Cardiac septum (tissue), 1 donor: ENCODE measurements at regions not wholly inside any gene's neighbourhood (a gene's known extent, or its start where the extent isn't known, plus 50 kb on each side); places are given as distances from the start of the nearest gene placed in this dataset.

ENCODE experiments used
- DNase-seq: peaks from one replicate; pipeline ENCODE4 v3.0.0-alpha.2; 2020; ENCODE audit warnings: low spot score
- intact Hi-C: fragments of 100-400 bp; cut with DNase I; formaldehyde crosslinking; loops from one replicate; pipeline ENCODE4 v1.14.0; 2022
- donor health status: DM: no; HTN: no; CAD: no.

DNA sequence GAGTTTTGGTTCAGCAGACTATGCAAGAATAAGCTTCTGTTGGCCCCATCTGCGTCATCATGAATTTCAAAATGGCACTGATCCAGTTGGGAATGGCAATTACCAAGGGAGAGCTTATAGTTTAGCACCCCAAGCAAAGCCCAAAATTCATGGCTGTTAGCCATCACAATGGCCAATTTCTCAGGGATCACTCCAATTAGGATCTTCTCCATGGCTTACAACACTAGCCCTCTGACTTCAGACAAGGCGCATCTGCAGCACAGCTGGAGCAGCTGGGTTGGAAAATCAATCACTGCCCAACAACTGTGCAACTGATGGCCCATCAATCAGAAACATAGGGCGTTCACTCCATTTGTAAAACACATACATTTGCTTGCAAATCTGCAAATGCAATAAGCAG, 273.6 kb downstream of the SRBD1 start:
- intact Hi-C loops, result no loop called here
- peak; percentile 47 for DNase-seq

DNA sequence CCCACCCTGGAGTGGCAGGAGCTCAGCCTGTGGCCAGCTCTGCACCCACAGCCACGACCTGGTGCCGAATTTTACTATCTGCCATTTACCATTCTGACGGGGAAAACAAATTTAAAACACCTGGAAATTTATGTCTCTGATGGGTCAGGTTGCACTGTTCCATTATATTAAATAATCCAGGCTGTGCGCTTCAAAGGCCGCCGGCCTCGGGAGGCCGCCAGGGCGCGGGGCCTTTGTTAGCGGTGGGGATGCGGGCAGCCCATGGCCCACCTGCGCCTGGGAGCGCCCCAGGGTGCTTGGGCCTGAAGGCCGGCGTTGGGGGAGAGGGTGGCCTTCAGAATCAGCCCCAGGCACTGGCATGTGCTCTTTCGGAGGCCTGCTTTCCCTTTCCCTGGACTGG, 276.9 kb downstream of the SRBD1 start:
- intact Hi-C loops, result no loop called here
- peak; percentile 35 for DNase-seq

DNA sequence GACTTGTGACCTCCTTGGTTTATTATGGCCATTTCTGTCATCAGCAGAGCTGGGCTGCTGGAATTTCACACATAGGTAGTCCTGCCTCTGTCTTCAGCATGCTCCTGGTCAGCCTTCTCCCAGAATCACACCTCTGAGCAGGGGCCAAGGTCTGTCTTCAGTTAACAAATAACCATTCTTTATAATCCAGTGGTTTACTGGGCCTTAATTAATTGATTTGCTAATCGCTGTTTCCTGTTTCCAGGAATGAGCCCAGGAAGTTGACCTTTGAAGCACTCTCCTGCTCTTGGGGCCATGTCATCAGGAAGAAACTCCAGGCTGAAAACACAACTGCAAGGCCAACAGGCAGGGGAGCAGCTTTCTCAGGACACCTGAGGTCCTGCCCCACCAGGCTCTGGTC, 278.5 kb downstream of the SRBD1 start:
- no peak for DNase-seq
- intact Hi-C loops, result no loop called here

DNA sequence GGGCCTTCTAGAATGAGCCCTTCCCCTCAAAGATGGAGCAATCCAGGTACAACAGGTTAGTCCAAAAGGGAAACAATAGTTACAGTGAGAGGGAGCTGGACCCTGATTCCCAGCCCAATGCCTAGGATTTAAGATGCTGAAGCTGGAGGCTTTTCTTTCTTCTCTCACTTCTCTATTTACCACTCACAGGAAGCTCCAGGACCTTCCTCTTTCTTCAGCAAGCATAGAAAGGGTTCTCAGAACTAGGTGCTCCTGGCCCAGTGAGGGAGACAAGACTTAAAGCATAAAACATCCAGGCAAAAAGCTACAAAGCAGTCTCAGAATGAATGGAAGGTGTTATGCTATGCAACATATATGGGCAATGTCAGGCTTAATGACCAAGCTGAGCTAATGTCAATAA, 279.0 kb downstream of the SRBD1 start:
- intact Hi-C loops, result no loop called here
- no peak for DNase-seq

DNA sequence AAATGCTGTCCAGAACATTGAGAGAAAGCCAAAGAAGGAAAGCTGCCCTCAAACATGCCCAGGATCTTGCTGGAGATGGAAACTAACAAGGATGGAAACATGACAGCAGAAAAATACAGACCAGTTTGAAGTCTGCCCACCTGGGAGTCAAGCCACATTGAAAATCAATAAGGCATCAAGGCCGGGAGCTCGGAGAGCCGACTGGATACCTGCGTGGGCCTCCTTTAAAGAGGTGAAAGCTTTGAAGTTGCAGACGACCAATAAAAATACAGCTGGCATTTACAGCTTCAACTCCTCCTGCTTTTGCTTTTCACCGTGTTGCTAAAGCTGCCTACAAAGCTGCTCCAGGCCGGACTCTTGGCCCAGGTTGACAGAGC, 279.7 kb downstream of the SRBD1 start:
- intact Hi-C loops, result no loop called here
- DNase-seq, result peak; percentile 62

DNA sequence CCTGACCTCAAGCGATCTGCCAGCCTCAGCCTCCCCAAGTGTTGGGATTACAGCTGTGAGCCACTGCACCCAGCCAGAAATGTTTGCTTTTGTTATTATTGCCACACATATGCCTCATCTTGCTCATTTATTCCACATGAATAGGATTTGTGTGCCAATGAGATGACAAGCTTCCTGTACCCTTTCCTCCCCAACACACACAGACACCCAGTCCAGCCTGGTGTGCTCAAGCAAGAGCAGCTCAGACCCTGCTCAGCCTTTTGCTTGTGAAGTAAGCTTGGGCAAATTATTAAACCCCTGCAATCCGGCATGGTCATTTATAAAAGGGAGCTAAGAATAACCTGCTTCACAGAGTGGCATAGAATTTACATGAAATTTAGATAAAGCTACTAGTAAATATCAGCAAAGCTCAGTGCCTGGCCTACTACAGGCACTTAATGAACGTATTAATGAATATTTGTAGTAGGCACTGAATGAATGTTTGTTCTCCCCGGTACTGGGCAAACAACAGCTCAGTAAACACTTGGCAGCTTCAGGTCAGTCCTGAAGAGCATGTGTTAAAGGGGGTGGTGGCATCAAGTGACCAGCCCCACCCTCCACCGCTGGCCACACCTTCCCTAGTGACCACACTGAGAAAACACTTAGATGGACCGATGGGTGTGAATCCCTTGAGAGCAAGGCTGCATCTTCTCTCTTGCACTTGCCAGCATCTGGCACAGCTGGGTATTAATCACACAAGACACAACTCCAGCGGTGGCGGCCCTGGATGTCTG, 280.2 kb downstream of the SRBD1 start:
- intact Hi-C loops, result no loop called here
- peak; percentile 63 for DNase-seq

DNA sequence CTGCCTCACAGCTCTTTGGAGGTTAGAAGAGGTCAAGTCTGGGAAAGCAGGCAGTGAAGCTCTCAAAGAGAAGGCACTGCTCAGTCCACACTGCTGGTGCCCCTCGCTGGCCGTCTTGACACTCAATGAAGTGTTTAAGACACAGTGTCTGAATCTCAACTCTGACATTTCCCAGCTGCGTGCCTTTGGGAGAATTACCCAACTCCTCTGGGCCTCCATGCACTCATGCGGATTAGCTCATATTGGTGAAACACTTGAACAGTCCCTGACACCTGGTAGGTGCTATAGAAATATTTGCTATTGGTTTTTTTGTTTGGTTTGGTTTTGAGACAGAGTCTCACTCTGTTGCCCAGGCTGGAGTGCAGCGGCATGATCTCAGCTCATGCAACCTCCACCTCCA, 281.0 kb downstream of the SRBD1 start:
- intact Hi-C loops, result no loop called here
- DNase-seq, result no peak

DNA sequence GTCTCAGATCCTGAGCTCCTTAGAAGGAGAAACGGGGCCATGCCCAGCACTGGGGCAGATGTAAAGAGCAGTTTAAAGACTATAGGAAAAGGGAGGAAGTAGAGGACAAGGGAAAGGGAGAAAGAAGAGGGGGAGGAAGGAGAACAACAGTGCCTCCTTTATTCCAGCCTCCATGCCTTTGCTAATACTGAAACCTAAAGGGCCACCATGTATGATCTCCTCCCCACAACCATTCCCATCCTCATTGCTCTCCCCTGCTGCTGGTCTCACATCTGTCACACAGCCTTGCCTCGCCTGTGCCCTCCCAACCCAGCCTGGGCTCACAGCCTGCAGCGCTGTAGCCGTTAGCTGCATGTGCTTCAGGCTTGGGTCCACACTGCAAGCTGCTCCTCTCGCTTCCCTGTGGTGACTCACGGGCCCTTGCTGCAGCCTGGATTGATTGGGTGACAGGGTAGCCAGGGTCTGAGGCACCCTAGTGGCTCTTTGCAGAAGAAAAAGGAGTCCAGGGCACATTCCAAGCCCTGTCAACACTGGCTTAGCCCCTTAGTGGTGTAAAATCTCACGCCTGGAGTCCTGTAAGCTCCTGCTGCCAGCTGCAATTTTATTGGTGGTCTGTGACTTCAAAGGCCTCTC, 281.9 kb downstream of the SRBD1 start:
- intact Hi-C loops, result no loop called here

DNA sequence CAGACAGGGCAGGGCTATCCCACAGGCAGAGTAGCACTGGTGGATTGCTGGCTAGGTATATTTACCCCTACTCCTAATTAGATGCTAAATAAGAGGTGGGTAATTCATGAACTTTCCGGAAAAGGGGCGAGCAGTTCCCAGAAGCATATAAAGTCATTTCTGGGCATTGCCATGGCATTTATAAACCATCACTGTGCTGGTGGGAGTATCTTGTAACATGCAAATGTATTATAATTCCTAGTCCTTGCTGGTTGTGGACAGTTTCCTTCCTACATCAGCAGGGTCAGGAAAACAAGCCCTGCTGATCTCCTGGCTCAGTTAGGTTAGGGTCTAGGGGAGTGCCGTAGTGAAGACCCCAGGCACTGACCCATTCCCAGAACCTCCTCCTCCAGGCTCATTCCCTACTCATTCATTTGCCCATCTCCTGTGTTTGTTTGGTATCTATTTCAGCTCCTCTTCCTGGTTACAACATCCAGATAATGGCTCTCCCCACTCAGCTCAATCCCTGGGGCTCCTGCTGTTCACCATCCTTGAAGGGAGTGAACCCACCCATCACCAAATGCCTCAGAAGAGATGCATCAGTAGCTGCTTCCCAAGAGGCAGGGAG, 282.7 kb downstream of the SRBD1 start:
- peak; percentile 20 for DNase-seq
- intact Hi-C loops, result no loop called here

More for the DNA sequence above, 281.9 kb downstream of the SRBD1 start:
- no peak for DNase-seq

DNA sequence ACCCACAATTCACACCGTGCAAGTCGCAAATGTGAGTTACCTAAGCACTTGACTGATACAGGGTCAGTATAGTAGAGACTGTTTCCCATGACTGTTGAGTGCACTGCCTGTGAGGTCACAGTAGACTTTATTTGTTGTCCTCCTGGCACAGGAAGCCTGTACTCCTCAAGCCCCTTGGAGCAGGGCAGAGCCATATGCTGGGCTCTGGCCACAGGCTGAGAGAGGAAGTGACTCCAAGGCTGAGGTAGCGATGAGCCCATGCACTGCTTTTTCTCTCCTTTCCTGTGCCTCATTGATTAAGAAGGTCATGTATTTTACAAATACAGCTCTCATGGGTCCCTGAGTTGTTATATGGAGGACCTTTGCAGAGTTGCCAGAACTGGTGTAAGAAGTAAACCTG, 287.7 kb downstream of the SRBD1 start:
- no peak for DNase-seq
- intact Hi-C loops, result no loop called here

DNA sequence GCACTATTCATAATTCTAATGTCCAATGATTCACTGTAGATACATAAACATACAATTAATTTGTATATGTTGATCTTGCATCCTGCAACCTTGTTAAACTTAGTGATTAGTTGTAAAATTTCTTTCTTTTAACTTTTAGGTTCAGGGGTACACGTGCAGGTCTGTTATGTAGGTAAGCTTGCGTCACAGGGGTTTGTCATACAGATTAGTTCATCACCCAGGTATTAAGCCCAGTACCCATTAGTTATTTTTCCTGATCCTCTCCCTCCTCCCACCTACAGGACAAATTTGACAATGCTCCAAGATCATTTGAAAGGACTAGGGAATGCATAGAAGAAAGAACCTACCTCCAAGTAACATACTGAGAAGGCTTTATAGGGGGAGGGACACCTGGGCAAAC, 290.1 kb downstream of the SRBD1 start:
- intact Hi-C loops, result no loop called here
- no peak for DNase-seq

DNA sequence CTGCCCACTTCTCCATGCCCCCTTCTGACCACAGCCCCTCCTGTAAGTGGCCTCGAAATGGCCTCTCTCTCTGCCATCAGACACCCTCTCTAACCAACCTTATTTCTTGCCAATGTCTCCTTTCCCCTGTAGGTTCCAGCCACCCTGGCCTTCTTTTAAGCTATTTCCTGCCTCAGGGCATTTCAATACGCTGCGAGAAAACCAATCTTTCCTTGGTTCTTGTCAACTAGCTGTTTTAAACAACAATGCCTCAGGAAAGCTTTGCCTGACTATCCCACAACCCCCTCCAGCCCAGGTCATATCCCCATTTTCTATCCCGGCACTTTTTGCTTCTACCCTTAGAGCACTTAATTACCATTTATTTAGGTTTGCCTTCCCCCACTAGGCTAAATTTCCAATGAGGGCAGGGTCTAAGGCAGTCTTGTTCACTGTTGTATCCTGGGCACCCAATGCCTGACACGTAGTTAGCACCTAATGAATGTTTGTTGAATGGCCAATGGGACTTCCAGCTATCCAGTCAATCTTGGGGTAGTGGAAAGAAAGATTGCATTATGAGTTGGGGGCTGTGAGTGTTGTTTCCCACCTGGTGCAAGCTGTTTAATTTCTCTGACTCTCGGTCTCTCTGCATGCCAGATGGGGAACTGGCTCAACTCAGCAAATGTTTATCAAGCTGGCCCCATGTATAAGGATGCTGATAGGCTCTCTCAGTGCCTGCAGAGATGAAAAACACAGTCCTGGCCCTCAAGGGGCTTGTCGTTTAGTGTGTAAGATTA, 291.2 kb downstream of the SRBD1 start:
- intact Hi-C loops, result no loop called here

DNA sequence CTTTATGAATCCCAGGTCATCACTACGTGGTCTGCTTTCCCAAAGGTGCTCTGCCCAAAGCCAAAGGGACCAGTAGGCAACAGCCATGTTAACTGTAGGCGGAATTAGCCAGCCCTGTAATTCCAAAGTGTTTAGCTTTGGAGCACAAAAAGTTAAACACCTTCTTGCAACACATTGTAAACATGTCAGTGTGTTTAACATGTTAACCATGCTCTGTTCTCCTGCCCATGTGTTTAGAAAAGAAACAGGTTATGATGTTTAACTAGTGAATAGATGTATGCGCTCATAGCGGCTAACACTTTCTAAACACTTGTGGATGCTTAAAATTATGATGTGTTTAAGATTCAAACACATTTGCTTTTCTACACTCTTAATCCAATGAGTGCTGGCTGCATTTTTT, 292.4 kb downstream of the SRBD1 start:
- intact Hi-C loops, result no loop called here
- DNase-seq, result no peak

More for the DNA sequence above, 291.2 kb downstream of the SRBD1 start:
- DNase-seq, result no peak

DNA sequence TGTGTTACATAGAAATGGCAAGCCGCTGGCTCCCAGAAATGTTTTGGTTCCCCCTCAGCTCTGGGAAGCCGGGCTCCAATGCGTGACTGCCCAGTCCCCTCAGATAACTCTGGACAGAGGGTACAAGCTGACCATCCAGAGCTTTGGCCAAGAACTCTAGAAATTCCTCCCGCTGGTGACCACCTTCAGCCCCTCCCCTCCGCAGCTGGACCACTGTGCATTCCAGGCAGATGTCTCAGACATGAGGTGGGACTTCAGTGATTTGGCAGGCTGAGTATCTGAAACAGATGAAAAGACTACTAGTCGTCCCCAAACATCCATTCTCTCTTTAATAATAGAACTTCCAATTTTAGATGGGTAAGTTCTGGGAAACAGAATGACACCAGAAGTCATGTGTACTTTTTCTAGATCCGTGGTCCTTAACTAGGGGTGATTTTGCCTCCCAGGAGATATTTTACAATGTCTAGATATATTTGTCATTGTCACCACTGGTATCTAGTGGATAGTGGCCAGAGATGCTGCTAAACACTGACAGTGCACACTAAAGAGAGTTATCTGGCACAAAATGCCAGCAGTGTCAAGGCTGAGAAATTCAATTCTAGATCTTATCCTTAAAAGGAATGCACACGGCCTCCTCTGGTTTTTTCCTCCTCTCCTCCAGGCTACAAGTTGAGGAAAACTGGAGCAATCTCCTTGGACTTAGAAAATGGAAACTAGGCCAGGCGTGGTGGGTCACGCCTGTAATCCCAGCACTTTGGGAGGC, 294.3 kb downstream of the SRBD1 start:
- no peak for DNase-seq
- intact Hi-C loops, result no loop called here

DNA sequence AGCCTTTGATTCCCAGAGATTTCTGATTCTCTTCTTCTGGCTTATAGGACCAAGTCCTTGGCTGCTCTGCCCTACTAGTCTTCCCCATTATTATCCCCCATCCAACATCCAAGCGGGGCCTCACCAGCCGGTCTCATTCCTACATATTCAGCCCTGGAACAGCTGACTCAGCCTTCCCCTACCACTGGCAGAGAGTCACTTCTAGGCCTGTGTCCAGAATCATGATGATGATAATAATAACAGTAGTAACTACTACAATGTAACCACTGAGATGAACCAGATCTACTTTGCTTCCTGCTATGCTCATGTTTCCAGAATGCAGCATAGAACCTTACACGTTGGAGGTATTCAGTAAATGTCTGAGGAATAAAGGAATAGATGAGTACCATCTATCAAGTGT, 295.2 kb downstream of the SRBD1 start:
- no peak for DNase-seq
- intact Hi-C loops, result no loop called here

DNA sequence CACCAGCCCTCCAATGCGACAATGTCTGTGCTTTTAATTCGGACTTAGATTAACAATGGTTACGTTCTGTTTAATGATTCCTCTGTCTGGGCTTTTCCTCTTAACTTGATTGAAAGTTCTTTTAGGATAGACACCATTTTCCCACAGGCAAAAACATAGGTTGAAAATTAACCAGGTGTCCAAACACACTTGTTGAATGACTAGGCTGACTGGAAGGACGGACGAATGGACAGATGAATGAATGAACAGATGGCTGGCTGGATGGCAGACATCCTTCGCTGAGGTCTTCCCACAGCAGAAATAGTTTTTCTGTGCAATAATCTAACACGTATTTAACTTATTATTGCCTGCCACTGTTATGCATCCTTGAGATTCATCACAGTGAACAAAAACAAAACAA, 298.8 kb downstream of the SRBD1 start:
- intact Hi-C loops, result no loop called here
- DNase-seq, result no peak

DNA sequence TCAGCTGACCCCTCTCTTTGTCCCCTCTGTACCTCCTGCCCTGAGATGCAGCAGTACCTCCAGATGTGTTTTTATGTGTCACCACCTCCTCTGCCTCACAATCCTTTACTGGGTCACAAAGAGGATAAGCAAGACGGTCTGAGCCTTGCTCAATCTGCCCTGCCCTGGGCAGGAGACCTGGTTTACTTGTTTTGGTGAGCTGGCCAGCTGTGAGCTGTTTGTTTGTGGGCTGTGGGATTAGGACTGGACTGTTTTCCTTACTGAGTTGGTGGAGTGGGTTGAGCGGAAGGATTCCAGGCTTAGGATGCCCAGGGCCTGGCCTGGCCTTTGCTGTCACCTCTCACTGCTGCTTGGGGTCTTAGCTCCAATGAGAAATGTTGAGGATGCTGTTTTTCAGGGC, 299.5 kb downstream of the SRBD1 start:
- intact Hi-C loops, result no loop called here
- no peak for DNase-seq

DNA sequence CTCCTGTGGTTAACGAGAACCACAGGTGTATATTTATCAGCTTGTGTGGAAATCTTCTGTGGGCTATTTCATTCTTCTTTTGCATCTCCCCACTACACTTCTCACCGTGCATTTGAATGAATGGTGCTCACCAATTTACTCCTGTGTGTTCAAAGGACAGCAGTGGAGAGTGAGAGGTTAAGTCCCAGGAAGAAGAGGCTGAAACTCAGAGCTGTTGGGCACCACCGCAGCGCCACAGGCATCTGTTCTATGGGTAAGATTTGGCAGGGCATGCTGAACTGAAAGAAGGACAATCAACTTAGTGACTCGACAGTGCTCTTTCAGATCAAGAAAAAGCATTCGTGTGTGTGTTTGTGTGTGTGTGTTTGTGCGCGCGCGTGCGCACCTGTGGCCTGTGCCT, 297.9 kb upstream of the SIX2 start:
- intact Hi-C loops, result no loop called here
- DNase-seq, result no peak

DNA sequence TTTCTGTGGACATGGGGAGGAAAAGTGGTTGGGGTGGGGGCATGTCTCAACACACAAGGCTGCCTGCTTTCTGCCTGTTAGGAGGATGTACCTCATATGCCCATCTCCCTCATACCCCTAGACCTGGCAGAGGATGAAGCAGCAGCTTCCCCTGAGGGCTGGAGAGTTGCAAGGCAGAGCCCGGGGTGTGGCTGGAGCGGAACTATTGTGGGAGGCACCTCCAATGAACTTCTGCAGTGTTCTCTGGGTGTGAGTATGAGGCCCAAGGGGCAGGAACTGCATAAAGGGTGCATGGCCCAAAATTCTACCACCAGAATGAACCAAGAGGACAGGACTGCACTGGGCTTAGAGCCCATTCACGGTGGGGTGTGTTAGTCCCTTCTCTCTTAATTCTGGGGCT, 296.3 kb upstream of the SIX2 start:
- no peak for DNase-seq
- intact Hi-C loops, result no loop called here
